BLaER1 (cell line): ENCODE measurements at regions not wholly inside any gene's neighbourhood (a gene's known extent, or its start where the extent isn't known, plus 50 kb on each side); places are given as distances from the start of the nearest gene placed in this dataset.
A peak's percentile ranks its signal among the peaks of the same experiment; 100 is the strongest.
"Not testable (repeated sequence)": the region's sequence is repeated elsewhere in the genome, so short reads cannot be mapped to it uniquely, and the experiment has no call there.

ENCODE experiments used
- H3K27ac ChIP-seq: shearing (Covaris generic); formaldehyde crosslinking; 2 replicates; pipeline ENCODE4 v1.8.1; 2022
- H3K27me3 ChIP-seq: shearing (Covaris generic); formaldehyde crosslinking; 2 replicates; pipeline ENCODE4 v1.8.1; 2022
- H3K36me3 ChIP-seq: shearing (Covaris generic); formaldehyde crosslinking; 2 replicates; pipeline ENCODE4 v1.8.1; 2022
- H3K4me1 ChIP-seq: shearing (Covaris generic); formaldehyde crosslinking; 2 replicates; pipeline ENCODE4 v1.8.1; 2022
- H3K4me2 ChIP-seq: shearing (Covaris generic); formaldehyde crosslinking; 2 replicates; pipeline ENCODE4 v1.8.1; 2022
- H3K4me3 ChIP-seq: shearing (Covaris generic); formaldehyde crosslinking; 2 replicates; pipeline ENCODE4 v1.8.1; 2022
- H3K9ac ChIP-seq: shearing (Covaris generic); formaldehyde crosslinking; 2 replicates; pipeline ENCODE4 v1.8.1; 2022
- H3K9me3 ChIP-seq: shearing (Covaris generic); formaldehyde crosslinking; 2 replicates; pipeline ENCODE4 v1.8.1; 2022
- H4K20me1 ChIP-seq: shearing (Covaris generic); formaldehyde crosslinking; 2 replicates; pipeline ENCODE4 v1.8.1; 2022
- Cebpa-rat ChIP-seq: shearing (Covaris generic); IDR thresholded peaks from 2 replicates; pipeline ENCODE4 v1.8.1; 2022

DNA sequence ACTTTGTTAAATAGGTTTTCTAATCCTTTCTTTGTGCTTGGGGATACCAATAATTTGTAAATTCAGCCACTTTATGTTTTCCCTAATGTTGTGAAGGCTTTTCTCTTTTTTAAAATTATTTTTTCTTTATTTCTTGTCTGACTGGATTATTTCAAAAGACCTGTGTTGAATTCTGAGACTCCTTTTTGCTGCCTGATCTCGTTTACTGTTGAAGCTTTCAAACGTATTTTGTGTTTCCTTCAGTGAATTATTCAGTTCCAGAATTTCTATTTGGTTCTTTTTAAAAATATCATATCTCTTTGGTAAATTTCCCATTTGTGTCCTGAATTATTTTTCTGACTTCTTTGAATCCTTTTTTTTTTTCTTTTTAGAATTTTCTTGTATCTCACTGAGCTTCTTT is 241.6 kb downstream of the LRIG3 start:
- TF ChIP-seq Cebpa-rat = no peak
- no peaks in the 10 kb centered on the region for H3K27me3 ChIP-seq
- H3K36me3 ChIP-seq = no peaks in the 10 kb centered on the region
- H3K9me3 ChIP-seq = peaks cover 29% of the 10 kb centered on the region
- no peaks in the 10 kb centered on the region for H3K4me1 ChIP-seq
- no peak overlapping the region for H3K9ac ChIP-seq
- H3K4me3 ChIP-seq = no peak overlapping the region
- H4K20me1 ChIP-seq = no peaks in the 10 kb centered on the region
- no peak overlapping the region for H3K27ac ChIP-seq
- no peak overlapping the region for H3K4me2 ChIP-seq

DNA sequence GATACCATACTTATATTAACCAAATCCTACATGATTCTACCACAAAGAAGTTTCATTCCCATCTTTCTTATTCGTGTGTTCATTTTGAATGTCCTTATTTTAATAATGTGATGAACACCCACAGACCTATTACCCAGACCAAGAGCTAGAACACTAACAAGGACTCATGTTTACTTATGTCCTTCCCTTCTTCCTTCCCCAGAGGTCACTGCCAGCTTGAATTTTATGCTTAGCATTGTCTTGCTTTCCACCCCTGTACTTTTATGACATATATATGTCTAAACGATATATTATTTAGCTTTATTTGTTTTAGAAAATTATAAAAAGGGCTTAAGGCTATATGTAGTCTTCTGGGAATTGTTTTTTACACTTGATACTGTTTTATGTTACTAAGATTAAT is 238.6 kb downstream of the LRIG3 start:
- Histone ChIP-seq H4K20me1 (no peaks in the 10 kb centered on the region), H3K27ac (no peak overlapping the region), H3K9ac (no peak overlapping the region), H3K9me3 (peaks cover 29% of the 10 kb centered on the region), H3K4me2 (no peak overlapping the region), H3K4me3 (no peak overlapping the region), H3K4me1 (peaks cover 16% of the 10 kb centered on the region), H3K36me3 (no peaks in the 10 kb centered on the region), H3K27me3 (no peaks in the 10 kb centered on the region)
- TF ChIP-seq Cebpa-rat = no peak

DNA sequence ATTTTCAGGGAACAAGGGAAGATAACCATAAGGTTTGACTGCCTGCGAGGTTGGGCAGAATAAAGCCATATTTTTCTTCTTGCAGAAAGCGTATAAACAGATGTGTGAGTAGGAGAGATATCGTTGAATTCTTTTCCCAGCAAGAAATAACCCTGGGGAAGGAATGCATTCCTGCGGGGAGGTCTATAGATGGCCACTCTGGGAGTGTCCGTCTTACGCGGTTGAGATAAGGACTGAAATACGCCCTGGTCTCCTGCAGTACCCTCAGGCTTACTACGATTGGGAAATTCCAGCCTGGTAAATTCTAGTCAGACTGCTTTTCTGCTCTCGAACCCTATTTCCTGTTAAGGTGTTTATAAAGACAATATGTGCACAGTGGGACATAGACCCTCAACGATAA is 225.0 kb downstream of the LRIG3 start:
- H3K4me2 ChIP-seq = no peak overlapping the region
- H3K9ac ChIP-seq = no peak overlapping the region
- H3K4me3 ChIP-seq = no peak overlapping the region
- TF ChIP-seq Cebpa-rat = no peak
- H4K20me1 ChIP-seq = no peaks in the 10 kb centered on the region
- H3K27me3 ChIP-seq = no peaks in the 10 kb centered on the region
- no peaks in the 10 kb centered on the region for H3K4me1 ChIP-seq
- no peak overlapping the region for H3K27ac ChIP-seq
- H3K9me3 ChIP-seq = peaks cover 15% of the 10 kb centered on the region
- H3K36me3 ChIP-seq = no peaks in the 10 kb centered on the region

DNA sequence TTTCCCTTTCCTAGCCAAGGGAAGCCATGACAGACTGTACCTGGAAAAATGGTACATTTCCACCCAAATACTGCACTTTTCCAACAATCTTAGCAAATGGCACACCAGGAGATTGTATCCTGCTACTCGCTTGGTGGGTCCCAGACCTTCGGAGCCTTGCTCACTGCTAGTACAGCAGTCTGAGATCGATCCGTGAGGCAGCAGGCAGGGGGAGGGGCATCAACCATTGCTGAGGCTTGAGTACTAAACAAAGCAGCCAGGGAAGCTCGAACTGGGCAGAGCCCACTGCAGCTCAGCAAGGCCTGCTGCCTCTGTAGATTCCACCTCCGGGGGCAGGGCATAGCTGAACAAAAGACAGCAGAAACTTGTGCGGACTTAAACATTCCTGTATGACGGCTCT is 218.8 kb downstream of the LRIG3 start:
- no peaks in the 10 kb centered on the region for H3K27me3 ChIP-seq
- H3K9ac ChIP-seq = no peak overlapping the region
- H3K9me3 ChIP-seq = peaks cover 7% of the 10 kb centered on the region
- no peaks in the 10 kb centered on the region for H4K20me1 ChIP-seq
- TF ChIP-seq Cebpa-rat = no peak
- H3K4me3 ChIP-seq = no peak overlapping the region
- H3K27ac ChIP-seq = no peak overlapping the region
- H3K4me1 ChIP-seq = peaks cover 17% of the 10 kb centered on the region
- H3K36me3 ChIP-seq = no peaks in the 10 kb centered on the region
- H3K4me2 ChIP-seq = no peak overlapping the region

DNA sequence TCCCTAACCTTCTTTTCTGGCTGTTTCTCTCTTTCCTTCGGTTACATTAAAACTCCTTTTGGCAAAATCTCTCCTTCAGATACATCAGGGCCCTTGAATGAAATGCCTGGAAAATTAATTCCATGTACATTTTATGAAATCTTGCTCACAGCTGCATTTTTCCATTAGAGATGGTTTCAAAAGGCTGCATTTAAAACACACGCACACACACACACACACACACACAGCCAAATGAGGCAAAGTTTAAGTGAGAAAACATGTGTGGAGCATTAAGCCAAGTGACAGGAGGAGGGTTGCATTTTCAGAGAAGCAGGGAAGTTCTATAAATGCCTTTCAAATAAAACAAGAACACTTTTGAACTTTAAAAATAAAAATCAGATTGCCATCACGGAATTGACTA is 216.4 kb downstream of the LRIG3 start:
- peak overlapping the region; percentile 26; the same call in 1 of the 2 replicates for H3K27ac ChIP-seq
- H3K9me3 ChIP-seq = peaks cover 6% of the 10 kb centered on the region; the same call in 1 of the 2 replicates
- H3K9ac ChIP-seq = no peak overlapping the region
- no peaks in the 10 kb centered on the region for H4K20me1 ChIP-seq
- H3K4me3 ChIP-seq = no peak overlapping the region
- no peaks in the 10 kb centered on the region for H3K27me3 ChIP-seq
- H3K36me3 ChIP-seq = no peaks in the 10 kb centered on the region
- H3K4me2 ChIP-seq = peak overlapping the region; percentile 45
- peaks cover 17% of the 10 kb centered on the region for H3K4me1 ChIP-seq
- TF ChIP-seq Cebpa-rat = no peak

DNA sequence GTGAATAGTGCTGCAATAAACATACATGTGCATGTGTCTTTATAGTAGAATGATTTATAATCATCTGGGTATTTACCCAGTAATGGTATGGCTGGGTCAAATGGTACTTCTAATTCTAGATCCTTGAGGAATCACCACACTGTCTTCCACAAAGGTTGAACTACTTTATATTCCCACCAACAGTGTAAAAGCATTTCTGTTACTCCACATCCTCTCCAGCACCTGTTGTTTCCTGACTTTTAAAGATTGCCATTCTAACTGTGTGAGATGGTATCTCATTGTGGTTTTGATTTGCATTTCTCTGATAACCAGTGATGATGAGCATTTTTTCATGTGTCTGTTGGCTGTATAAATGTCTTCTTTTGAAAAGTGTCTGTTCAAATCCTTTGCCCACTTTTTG is 215.5 kb downstream of the LRIG3 start:
- not testable (repeated sequence) for H4K20me1 ChIP-seq, H3K36me3 ChIP-seq, H3K27ac ChIP-seq, H3K9me3 ChIP-seq, H3K9ac ChIP-seq, H3K4me3 ChIP-seq, H3K27me3 ChIP-seq, H3K4me2 ChIP-seq
- H3K4me1 ChIP-seq = peaks cover 17% of the 10 kb centered on the region

DNA sequence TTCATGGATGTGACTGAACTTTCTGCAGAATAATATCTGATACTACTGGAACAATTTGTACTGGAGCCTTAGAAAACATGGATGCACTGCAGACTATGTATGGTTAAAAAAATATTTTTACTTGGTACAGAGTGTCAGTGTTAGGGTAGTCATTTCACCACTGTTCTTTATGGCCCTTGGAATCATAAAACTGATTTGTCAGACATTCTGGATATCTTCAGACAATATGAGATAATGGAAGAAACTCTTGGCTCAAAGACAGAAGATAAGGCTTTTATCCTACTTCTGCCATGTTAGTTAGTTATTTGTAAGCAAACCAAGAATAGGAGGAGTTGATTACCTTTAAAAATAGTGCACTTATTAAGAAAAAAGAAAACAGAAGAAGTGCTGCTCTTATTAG is 209.4 kb downstream of the LRIG3 start:
- Histone ChIP-seq H3K4me1 (no peaks in the 10 kb centered on the region), H3K9ac (no peak overlapping the region), H3K4me2 (no peak overlapping the region), H3K36me3 (no peaks in the 10 kb centered on the region), H3K9me3 (0 out of 2 replicates have a peak, but pooled peaks cover 3% of the 10 kb centered on the region), H3K4me3 (no peak overlapping the region), H4K20me1 (no peaks in the 10 kb centered on the region), H3K27ac (no peak overlapping the region), H3K27me3 (no peaks in the 10 kb centered on the region)
- no peak for TF ChIP-seq Cebpa-rat

DNA sequence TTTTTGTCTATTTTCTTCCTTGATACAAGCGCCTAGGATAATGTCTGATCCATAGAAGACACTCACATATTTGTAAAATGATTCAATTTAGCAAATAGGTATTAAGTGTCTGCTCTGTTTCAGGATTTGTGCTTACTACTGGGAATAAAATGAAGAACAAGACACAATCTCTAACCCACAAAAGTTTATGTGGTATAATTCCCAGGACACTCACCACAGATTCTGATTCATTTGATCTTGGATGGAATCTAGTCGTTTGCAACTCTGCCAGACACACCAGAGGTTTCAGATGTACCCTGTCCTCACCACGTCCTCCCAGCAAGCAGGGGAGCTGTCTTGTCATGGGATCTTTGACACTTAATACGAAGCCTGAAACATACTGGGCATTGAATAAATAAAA is 208.3 kb downstream of the LRIG3 start:
- TF ChIP-seq Cebpa-rat = no peak

GRCh38 chr12:58712976-58713375 is 207.3 kb downstream of the LRIG3 start:
- H3K27ac ChIP-seq = no peak overlapping the region
- H3K27me3 ChIP-seq = no peaks in the 10 kb centered on the region
- no peaks in the 10 kb centered on the region for H3K9me3 ChIP-seq
- H3K36me3 ChIP-seq = no peaks in the 10 kb centered on the region
- no peak overlapping the region for H3K4me3 ChIP-seq
- no peak for TF ChIP-seq Cebpa-rat
- H3K4me1 ChIP-seq = no peaks in the 10 kb centered on the region
- H3K4me2 ChIP-seq = no peak overlapping the region
- no peaks in the 10 kb centered on the region for H4K20me1 ChIP-seq
- H3K9ac ChIP-seq = no peak overlapping the region

More for the DNA sequence above, 208.3 kb downstream of the LRIG3 start:
- Histone ChIP-seq H3K27me3 (no peaks in the 10 kb centered on the region), H3K4me3 (no peak overlapping the region), H3K36me3 (no peaks in the 10 kb centered on the region), H3K9ac (no peak overlapping the region), H3K4me2 (no peak overlapping the region), H3K27ac (no peak overlapping the region), H3K4me1 (no peaks in the 10 kb centered on the region), H4K20me1 (no peaks in the 10 kb centered on the region), H3K9me3 (no peaks in the 10 kb centered on the region)

DNA sequence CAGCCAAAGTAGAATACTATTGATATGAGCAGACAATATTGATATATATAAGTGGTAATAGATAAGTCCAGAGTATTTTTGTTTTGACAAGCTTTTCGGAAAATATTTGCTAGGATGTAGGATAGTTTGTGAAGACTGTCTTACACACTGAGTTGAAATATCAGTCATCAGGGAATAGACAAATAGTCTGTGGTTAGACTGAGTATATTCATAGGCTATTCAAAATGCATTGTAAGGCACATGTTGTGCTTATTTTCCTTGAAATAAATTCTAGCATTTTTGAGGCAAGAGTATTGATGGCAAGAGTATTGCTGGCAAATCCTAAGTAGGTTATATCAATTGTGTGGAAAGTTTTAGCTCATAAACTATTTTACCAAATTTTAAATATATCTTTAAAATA is 201.1 kb downstream of the LRIG3 start:
- no peak overlapping the region for H3K9ac ChIP-seq
- no peaks in the 10 kb centered on the region for H3K27me3 ChIP-seq
- no peaks in the 10 kb centered on the region for H3K4me1 ChIP-seq
- no peak for TF ChIP-seq Cebpa-rat
- no peaks in the 10 kb centered on the region for H4K20me1 ChIP-seq
- no peak overlapping the region for H3K4me3 ChIP-seq
- H3K27ac ChIP-seq = no peak overlapping the region
- no peaks in the 10 kb centered on the region for H3K36me3 ChIP-seq
- no peak overlapping the region for H3K4me2 ChIP-seq
- no peaks in the 10 kb centered on the region for H3K9me3 ChIP-seq

GRCh38 chr12:58720421-58720820 is 199.9 kb downstream of the LRIG3 start:
- Histone ChIP-seq H3K27ac (no peak overlapping the region), H3K36me3 (no peaks in the 10 kb centered on the region), H3K4me2 (no peak overlapping the region), H3K4me3 (no peak overlapping the region), H3K27me3 (no peaks in the 10 kb centered on the region), H3K9ac (no peak overlapping the region), H4K20me1 (no peaks in the 10 kb centered on the region), H3K4me1 (no peaks in the 10 kb centered on the region), H3K9me3 (no peaks in the 10 kb centered on the region)
- TF ChIP-seq Cebpa-rat = no peak
